HEK293 (cell line): ENCODE measurements at regions not wholly inside any gene's neighbourhood (a gene's known extent, or its start where the extent isn't known, plus 50 kb on each side); places are given as distances from the start of the nearest gene placed in this dataset.

Source experiments
- CTCF ChIA-PET: fragments of 350-600 bp; formaldehyde crosslinking; extraction: SDS; loops from one replicate; lab custom pipeline; 2021; ENCODE audit warnings: antibody characterized with exemption; lab: Yijun Ruan, JAX
- POLR2A ChIA-PET: fragments of 300-600 bp; formaldehyde crosslinking; extraction: SDS; loops from one replicate; lab custom pipeline; 2020; ENCODE audit warnings: antibody characterized with exemption, inconsistent platforms; lab: Yijun Ruan, JAX
- H3K27ac ChIP-seq: fragments of 200-500 bp; sonication (Bioruptor generic); 2 replicates; pipeline ENCODE4 v1.5.1; 2014; ENCODE audit warnings: low read depth, low read length, control low read depth, inconsistent platforms; ENCODE audit errors: extremely low read depth
- H3K36me3 ChIP-seq, 2 experiments: fragments of 200-500 bp in 1 of 2; sonication (Bioruptor generic) in 1 of 2; 1 replicate in 1 of 2; 2 replicates in 1 of 2; pipeline ENCODE4 v1.5.1; 2014 to 2017; ENCODE audit warnings: inconsistent platforms in 2 of 2, low read length in 2 of 2; ENCODE audit not compliant: control insufficient read depth in 2 of 2, insufficient read depth in 1 of 2
- H3K4me1 ChIP-seq: fragments of 200-500 bp; sonication (Bioruptor generic); 2 replicates; pipeline ENCODE4 v1.5.1; 2014; ENCODE audit warnings: mild to moderate bottlenecking, low read length, inconsistent platforms; ENCODE audit not compliant: control insufficient read depth, insufficient read depth
- H3K4me3 ChIP-seq: 2 replicates; pipeline ENCODE4 v1.5.1; 2011; ENCODE audit warnings: low read depth, mild to moderate bottlenecking, control low read depth, low read length, moderate library complexity
- H3K9me3 ChIP-seq: fragments of 200-500 bp; sonication (Bioruptor generic); 2 replicates; pipeline ENCODE4 v1.5.1; 2014; ENCODE audit warnings: low read depth, low read length, inconsistent platforms; ENCODE audit not compliant: control insufficient read depth, insufficient read depth
- FEZF1 ChIP-seq: fragments of 450-650 bp; formaldehyde crosslinking; IDR thresholded peaks from 2 replicates; pipeline ENCODE4 v1.5.1; 2016; ENCODE audit warnings: missing biosample characterization, missing genetic modification characterization
- SALL2 ChIP-seq: fragments of 450-650 bp; formaldehyde crosslinking; IDR thresholded peaks from 2 replicates; pipeline ENCODE4 v1.5.0; 2017; ENCODE audit warnings: missing biosample characterization, mild to moderate bottlenecking, missing genetic modification characterization, borderline replicate concordance
- SETDB1 ChIP-seq: IDR thresholded peaks from one replicate; pipeline ENCODE4 v1.6.1; 2017; ENCODE audit warnings: mild to moderate bottlenecking, low read length, moderate library complexity, mixed read lengths; ENCODE audit not compliant: insufficient read length
- ZNF184 ChIP-seq: fragments of 450-650 bp; IDR thresholded peaks from 2 replicates; pipeline ENCODE4 v1.5.1; 2018; ENCODE audit warnings: missing biosample characterization, mild to moderate bottlenecking, missing genetic modification characterization
- ZNF311 ChIP-seq: fragments of 450-650 bp; formaldehyde crosslinking; IDR thresholded peaks from 2 replicates; pipeline ENCODE4 v1.5.1; 2017; ENCODE audit warnings: missing biosample characterization, missing genetic modification characterization, borderline replicate concordance
- ZNF596 ChIP-seq: fragments of 450-650 bp; IDR thresholded peaks from 2 replicates; pipeline ENCODE4 v1.5.0; 2018; ENCODE audit warnings: missing biosample characterization, mild to moderate bottlenecking, missing genetic modification characterization, moderate library complexity
- ZNF792 ChIP-seq: fragments of 450-650 bp; formaldehyde crosslinking; IDR thresholded peaks from 2 replicates; pipeline ENCODE4 v1.5.1; 2016; ENCODE audit warnings: missing biosample characterization, missing genetic modification characterization
- TF ChIP-seq, protein P1 (sequence below): fragments of 450-650 bp; formaldehyde crosslinking; IDR thresholded peaks from 2 replicates; pipeline ENCODE4 v1.5.1; 2016; ENCODE audit warnings: missing biosample characterization, missing genetic modification characterization
- TF ChIP-seq, protein P2 (sequence below): fragments of 450-650 bp; formaldehyde crosslinking; conservative IDR thresholded peaks from 2 replicates; pipeline ENCODE4 v1.5.1; 2016; ENCODE audit warnings: low read depth, missing biosample characterization, missing genetic modification characterization
- TF ChIP-seq, protein P3 (sequence below): fragments of 450-650 bp; formaldehyde crosslinking; IDR thresholded peaks from 2 replicates; pipeline ENCODE4 v1.5.1; 2016; ENCODE audit warnings: missing biosample characterization, missing genetic modification characterization

DNA sequence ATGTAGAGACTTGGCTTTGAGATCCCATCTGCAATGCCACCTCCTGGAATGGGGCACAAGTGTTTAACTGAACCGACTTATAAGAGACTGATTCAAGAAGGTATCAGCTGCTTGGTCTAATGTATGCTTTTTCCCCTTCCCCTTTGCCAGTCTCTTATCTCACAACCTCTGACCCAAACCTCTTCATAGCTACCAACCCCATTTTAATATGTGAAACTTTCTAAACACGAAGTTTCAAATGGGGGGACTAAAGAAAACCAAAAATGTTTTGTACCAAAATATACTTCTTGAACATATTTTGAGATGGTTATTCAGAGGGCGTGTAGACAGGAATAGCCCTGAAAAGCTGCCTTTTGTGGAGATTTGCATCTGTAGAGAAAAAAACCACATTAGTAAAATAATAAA lies 73.1 kb downstream of the OXSM start:
- ChIA-PET POLR2A (no interaction called here), CTCF (interaction anchor here (1.1 kb wide), 1 partner anchor 9 kb away, joined by 3 read pairs; no protein-coding TSS in a partner anchor)
- TF ChIP-seq SALL2 (tag by site-specific recombination) = no peak

DNA sequence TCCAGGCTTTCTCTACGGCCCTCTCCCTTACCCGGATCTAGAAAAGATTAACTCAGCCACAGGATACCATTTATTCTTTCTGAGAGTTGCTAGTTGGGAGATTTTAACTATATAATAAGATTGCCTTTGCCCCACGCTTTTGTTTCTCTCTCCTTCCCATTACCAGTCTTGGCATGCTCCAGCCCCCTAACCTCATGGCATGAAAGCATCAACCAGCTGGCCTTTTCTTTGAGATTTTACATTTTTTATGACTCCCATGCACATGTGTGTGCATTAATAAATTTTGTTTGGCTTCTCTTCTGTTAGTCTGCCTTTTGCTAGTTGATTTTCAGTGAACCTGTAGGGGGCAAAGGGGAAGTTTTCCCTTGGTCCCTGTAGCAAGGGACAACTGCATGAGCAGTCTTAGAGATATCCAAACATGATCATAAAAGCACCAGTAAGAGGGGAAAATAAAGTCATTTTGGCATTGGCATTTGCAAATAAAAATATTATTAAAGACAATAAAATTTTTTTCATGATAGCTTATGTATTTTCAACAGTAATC lies 73.6 kb downstream of the OXSM start:
- Histone ChIP-seq H3K4me1 (no peaks in the 10 kb centered on the region), H3K9me3 (no peaks in the 10 kb centered on the region), H3K36me3 (no peaks in the 10 kb centered on the region)
- ChIA-PET CTCF (interaction anchor here (1.1 kb wide), 1 partner anchor 10 kb away, joined by 3 read pairs; no protein-coding TSS in a partner anchor), POLR2A (no interaction called here)
- no peak for TF ChIP-seq ZNF184
- no peak for TF ChIP-seq ZNF792
- no peak for TF ChIP-seq FEZF1 (tag by site-specific recombination)
- TF ChIP-seq, protein P1, sequence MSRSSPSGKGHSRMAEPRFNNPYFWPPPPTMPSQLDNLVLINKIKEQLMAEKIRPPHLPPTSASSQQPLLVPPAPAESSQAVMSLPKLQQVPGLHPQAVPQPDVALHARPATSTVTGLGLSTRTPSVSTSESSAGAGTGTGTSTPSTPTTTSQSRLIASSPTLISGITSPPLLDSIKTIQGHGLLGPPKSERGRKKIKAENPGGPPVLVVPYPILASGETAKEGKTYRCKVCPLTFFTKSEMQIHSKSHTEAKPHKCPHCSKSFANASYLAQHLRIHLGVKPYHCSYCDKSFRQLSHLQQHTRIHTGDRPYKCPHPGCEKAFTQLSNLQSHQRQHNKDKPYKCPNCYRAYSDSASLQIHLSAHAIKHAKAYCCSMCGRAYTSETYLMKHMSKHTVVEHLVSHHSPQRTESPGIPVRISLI (tag by site-specific recombination) = no peak
- TF ChIP-seq ZNF311 (tag by site-specific recombination) = no peak
- TF ChIP-seq, all 188 proteins: peak for 0
- no peak overlapping the region for H3K27ac ChIP-seq
- no peak overlapping the region for H3K4me3 ChIP-seq

More for the DNA sequence above, 73.1 kb downstream of the OXSM start:
- Histone ChIP-seq H3K4me3 (no peak overlapping the region), H3K36me3 (no peaks in the 10 kb centered on the region), H3K9me3 (no peaks in the 10 kb centered on the region), H3K4me1 (no peaks in the 10 kb centered on the region), H3K27ac (no peak overlapping the region)

DNA sequence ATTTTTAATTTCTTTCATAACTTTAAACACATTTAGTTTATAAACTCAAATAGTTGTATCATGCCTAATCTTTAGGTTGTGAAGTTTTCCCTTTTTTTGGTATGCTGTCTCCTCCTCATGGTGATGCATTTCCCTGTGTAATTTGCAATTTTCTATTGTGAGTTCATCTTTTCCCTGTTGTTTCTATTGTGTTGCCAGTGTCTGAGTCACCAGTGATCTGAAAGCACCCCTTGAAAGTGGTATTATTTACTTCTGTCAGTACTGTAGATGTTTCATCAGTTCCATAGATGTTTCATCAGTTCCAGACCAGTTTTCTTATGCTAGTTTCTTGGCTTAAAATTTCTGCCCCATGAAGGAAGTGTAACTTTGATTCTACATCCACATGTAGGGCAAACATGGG lies 80.6 kb downstream of the OXSM start:
- POLR2A ChIA-PET = no interaction called here
- TF ChIP-seq, protein P2, sequence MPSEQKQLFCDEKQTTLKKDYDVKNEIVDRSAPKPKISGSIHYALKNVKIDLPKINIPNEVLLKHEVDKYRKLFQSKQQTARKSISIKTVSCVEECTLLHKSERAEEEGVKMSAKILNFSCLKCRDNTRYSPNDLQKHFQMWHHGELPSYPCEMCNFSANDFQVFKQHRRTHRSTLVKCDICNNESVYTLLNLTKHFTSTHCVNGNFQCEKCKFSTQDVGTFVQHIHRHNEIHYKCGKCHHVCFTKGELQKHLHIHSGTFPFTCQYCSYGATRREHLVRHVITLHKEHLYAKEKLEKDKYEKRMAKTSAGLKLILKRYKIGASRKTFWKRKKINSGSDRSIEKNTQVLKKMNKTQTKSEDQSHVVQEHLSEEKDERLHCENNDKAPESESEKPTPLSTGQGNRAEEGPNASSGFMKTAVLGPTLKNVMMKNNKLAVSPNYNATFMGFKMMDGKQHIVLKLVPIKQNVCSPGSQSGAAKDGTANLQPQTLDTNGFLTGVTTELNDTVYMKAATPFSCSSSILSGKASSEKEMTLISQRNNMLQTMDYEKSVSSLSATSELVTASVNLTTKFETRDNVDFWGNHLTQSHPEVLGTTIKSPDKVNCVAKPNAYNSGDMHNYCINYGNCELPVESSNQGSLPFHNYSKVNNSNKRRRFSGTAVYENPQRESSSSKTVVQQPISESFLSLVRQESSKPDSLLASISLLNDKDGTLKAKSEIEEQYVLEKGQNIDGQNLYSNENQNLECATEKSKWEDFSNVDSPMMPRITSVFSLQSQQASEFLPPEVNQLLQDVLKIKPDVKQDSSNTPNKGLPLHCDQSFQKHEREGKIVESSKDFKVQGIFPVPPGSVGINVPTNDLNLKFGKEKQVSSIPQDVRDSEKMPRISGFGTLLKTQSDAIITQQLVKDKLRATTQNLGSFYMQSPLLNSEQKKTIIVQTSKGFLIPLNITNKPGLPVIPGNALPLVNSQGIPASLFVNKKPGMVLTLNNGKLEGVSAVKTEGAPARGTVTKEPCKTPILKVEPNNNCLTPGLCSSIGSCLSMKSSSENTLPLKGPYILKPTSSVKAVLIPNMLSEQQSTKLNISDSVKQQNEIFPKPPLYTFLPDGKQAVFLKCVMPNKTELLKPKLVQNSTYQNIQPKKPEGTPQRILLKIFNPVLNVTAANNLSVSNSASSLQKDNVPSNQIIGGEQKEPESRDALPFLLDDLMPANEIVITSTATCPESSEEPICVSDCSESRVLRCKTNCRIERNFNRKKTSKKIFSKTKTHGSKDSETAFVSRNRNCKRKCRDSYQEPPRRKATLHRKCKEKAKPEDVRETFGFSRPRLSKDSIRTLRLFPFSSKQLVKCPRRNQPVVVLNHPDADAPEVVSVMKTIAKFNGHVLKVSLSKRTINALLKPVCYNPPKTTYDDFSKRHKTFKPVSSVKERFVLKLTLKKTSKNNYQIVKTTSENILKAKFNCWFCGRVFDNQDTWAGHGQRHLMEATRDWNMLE = 0 out of 2 replicates have a peak, but pooled peaks have one; percentile 36
- TF ChIP-seq SETDB1 = peak; percentile 48
- TF ChIP-seq, protein P3, sequence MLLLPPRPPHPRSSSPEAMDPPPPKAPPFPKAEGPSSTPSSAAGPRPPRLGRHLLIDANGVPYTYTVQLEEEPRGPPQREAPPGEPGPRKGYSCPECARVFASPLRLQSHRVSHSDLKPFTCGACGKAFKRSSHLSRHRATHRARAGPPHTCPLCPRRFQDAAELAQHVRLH (tag by site-specific recombination) = no peak
- Histone ChIP-seq H3K4me1 (no peaks in the 10 kb centered on the region), H3K9me3 (no peaks in the 10 kb centered on the region), H3K4me3 (no peak overlapping the region), H3K36me3 (no peaks in the 10 kb centered on the region), H3K27ac (no peak overlapping the region)
- CTCF ChIA-PET = no interaction called here

DNA sequence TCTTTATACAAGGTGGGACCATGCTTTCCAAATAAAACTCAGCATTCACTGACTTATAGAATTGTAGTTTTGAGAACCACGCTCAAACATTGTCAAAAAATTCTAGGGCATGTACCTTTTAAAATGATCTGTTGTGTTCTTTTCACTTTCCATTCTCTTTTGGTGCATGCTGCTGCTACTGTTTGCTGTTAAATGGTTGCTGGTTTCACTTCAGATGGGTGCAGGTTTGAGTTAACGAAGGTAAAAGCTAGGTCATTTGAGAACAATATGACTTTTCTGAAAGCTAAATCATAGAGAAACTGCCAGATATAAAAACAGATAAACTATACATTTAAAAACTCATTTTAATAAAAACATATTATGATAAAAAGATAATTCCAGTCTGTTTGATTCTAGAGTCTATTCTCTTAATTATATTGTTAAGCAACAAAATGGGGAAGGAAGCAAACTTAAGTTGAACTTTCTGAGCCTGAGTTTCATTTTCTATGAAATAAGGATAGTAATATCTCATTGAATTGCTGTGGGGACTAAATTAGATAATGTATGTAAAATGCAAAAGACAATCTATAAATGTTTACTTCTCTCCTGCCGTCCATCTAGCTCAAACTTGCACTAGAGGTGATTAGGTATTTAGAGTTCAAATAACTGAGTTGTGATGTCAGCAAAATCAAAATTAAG lies 82.4 kb downstream of the OXSM start:
- ChIA-PET POLR2A (no interaction called here), CTCF (interaction anchor here (0.9 kb wide), 1 partner anchor 41 kb away, joined by 3 read pairs; no protein-coding TSS in a partner anchor)

More for the DNA sequence above, 82.4 kb downstream of the OXSM start:
- H3K9me3 ChIP-seq = no peaks in the 10 kb centered on the region
- H3K36me3 ChIP-seq = no peaks in the 10 kb centered on the region
- H3K4me1 ChIP-seq = no peaks in the 10 kb centered on the region
- no peak for TF ChIP-seq ZNF596 (tag by site-specific recombination)
- no peak overlapping the region for H3K27ac ChIP-seq
- no peak overlapping the region for H3K4me3 ChIP-seq
